HG03520 (cell line): ENCODE measurements at regions not wholly inside any gene's neighbourhood (a gene's known extent, or its start where the extent isn't known, plus 50 kb on each side); places are given as distances from the start of the nearest gene placed in this dataset.

Experiments used
- ATAC-seq: cut with Tn5 transposase; IDR thresholded peaks from one replicate; pipeline ENCODE4 v1.9.1; 2021; ENCODE audit warnings: mild to moderate bottlenecking, moderate library complexity; ENCODE audit not compliant: unreplicated experiment

DNA sequence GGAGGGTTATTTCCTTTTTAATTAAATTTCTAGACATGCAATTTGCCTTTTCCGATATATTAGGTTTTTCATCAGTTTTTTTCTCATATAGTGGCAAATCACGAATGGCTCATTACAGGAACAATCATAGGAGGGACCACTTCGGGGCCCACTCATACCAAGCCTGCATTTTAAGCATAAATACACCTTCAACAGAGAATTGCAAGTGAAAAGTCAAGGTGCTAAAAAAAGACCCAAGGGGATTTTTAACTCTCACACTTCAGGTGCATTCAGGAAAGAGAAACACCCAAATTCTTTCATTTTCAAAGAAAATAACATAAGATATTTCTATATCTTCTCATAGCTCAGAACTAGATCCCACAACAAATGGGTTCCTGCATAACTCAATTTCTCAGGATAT lies 979.6 kb upstream of the NR2F2 start:
- ATAC-seq: no peak

DNA sequence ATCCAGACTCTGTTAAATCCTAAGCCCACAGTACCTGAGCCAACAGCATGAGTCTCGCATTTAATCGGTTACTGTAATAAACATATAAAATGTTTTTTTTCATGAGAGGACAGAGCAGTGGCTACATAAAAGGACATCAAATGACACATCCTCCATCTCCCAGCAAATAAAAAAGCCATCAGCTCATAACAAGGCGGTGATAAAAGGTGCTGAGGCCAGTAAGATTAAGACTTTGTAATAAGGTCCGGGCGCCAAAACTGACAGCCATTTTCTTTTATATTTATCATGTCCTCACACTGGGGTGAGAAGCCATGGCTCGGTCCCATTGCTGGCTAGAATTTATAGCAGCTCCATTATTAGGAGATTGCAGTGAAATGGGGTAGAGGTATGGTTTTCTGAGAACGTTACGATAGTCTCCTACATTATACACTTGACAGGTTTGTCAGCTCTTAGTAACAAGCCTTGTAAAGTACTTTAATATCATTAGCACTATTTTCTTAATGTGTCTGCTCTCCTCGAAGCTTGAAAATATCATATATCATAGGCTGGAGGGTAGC lies 977.8 kb upstream of the NR2F2 start:
- ATAC-seq: no peak

DNA sequence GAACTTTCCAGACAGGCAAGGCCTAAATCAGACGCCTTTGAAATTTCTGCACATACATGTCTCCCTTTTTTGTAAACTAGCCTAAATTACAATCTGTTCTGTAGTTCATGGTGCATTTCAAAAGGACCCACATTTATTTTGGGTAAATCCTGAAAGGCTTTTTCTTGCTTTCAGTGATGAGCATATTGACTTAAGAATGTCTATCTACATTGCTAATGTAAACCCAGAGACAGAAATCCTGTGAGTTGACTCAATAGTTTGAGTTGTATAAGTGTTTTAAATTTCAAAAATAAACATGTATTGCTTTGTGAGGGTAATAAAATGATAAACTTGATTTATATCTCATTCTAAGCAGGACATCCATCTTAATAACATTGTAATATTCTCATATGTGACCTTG lies 977.0 kb upstream of the NR2F2 start:
- ATAC-seq: no peak

DNA sequence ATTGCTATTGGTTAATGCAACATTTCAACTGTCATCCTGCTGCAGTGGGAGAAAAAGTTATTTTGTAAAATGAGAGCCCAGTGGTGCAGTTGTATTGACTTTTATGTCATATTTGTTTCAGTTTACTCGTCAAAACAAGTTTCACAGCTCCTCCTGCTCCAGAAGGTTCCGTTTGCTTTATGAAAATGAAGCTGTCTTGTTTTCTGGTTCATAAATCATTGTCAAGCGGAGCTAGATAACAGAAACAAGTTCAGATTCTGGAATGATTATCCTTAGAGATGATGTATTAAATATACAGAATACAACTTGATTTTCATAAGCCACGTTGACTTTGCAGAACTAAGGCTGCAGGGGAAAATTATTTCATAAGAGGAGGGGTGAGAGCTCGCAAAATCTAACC lies 970.5 kb upstream of the NR2F2 start:
- no peak for ATAC-seq

DNA sequence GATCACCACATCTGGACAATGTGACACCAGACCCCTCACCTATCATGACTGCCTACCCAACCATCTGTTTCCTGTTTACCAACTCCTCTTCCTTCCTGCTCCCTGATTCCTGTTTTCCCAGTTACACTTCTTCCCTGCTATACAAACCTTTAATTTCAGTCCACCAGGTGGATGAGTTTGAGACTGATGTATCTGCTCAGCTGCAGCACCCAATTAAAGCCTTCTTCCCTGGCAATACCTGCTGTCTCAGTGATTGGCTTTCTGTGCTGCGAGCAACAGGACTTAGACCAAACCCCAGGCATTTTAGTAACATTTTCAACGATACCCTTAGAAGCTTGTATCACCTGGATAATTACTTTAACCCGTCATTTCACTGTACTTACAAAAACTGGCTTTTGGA lies 968.2 kb upstream of the NR2F2 start:
- ATAC-seq: no peak

DNA sequence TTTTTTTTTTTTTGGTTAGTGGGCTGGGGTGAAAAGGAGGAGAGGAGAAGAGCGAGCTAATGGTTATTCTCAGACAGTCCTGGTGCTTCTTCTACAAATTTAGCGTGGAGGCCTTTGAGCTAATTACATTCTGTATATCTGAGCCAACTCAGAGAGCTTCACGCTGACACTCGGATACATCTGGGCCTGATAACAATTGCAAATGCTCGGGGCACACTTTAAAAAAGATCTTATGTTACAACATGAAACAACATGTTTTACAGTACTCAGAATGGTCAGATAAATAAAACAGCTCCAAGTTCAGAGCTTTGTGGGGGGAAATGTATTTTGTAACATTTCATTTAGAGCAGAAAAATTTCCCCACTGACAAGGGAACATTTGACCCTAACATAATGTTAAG lies 966.9 kb upstream of the NR2F2 start:
- no peak for ATAC-seq

DNA sequence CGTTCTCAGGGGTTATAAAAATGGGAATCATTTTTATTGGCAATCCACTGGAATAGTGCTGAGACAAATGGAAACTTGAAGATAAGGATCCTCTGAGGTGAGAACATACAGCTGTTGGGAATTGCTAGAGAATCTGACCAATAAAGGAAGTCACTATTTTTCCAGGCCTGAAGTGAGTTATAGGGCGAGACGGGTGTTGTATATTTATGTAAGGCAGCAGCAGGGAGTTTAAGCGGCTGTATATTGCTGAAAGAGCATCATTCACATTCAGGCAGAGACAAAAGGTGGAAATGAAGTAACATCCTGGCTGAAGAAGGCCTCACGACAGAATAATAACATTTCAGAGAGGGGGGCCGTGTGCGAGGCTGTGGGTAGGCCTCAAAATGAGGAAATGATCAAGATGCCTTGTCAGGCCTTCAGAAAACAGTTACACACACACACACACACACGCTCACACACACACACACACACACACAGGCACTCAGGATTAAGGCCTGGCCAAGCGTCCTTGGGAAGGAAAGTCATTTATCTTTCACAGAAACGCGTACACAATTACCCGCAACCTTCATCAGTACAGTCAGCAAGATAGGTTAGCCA lies 964.9 kb upstream of the NR2F2 start:
- no peak for ATAC-seq

DNA sequence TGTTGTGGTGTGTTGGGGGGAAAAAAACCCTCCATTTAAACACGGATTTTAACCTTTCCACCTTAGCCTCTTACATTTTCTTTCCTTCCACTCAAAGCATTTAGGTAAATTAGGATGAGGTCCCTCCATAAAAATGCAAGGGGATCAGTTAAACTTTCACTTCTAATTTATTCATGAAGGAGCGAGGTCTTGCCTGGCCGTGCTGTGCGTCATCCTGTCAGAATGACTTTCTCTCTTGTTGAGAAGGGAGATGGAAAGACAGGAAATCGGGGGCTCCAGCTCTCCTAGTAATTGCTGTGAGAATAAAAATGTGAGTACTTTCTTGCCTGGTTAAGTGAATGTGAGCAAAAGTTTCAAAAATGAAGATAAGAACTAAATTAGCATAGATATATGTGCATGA lies 962.3 kb upstream of the NR2F2 start:
- ATAC-seq: no peak

DNA sequence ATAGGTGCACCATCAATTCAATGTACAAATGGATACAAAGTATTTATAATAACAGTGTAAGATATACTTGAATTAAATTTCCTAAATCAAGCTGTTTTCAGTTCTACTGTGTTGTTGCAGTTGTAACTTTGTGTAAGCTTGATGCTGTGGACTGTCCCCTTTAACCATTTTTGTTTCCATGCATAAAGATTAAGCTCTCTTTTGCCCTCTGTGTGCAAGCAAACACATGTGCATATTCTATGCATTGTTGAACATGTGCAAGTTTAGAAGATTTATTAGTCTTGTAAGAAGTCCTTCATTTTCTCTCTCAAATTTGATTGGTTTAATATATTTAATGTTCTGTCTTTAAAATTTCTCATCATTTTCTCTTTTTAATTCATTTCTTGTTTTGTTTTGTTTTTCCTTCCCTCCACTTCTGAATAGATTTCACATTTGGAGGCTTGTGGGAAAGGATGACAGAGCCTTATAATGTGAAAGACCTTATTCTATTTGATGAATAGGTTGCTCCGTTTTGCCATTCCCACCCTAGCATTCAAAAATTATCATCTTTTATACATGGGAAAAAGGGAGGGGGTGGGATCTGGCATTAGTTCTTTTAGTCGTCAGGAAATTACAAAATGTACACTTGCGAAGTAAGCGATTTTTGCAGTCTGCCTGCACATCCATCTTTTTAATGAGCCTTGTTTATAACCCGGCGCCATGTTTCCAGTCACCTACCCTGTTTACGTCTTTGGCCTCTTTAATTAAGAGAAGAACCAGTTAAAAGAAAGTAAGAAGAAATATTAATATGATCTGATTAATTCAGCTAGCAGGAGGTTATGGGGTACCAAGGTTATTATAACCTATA lies 961.5 kb upstream of the NR2F2 start:
- no peak for ATAC-seq

DNA sequence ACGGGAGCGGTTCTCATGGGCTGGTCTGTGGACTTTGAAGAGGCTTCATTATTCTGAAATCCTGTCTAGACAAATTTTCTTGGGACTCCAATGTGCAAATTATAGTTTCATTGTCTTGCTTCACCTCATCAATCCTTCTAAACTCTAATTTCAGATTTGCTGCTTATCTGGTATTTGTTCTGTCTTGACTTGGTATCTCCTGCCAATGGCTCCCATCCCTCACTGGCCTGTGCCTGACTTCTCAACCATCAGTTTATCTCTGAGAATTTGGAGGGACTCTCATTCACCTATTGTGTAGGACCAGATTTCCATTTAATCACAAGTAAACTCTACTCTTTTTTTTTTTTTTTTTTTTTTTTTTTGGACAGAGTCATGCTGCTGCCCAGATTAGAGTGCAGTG lies 960.2 kb upstream of the NR2F2 start:
- ATAC-seq: no peak

DNA sequence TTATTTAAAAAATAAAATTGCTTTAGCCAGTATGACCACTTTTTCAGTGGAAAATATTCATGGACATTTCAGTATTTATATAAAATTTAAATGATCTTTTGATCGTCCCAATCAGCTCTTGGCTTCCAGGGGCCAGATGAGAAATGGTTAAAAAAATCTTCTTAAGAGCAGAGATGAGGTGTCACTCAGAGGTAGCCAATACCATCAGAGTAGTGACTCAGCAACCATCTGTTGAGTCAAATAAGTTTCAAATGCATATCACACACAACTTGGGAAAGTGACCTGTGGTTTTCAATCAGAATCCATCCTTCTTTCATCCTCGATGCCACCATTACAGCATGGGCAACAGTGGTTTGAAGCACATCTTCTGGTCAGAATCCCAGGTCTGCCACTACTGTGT lies 958.8 kb upstream of the NR2F2 start:
- ATAC-seq: no peak

DNA sequence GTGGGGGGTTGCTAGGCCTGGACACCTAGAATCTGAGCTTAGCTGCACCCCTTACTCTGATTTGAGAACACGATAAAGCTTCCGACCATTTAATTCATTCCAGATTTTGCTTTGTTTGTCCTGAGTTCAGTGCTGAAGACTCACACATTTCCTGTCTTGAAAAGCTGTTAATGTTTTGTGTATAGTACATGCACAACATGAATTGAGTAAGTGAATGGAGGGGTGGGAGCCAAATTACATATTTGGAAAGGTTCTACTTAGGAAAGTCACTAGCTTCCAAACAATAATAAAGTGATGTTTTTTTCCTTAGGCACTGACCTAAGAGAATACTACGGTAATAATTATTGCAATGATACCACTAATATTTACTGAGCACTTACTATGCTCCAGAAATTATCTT lies 955.2 kb upstream of the NR2F2 start:
- ATAC-seq: no peak

DNA sequence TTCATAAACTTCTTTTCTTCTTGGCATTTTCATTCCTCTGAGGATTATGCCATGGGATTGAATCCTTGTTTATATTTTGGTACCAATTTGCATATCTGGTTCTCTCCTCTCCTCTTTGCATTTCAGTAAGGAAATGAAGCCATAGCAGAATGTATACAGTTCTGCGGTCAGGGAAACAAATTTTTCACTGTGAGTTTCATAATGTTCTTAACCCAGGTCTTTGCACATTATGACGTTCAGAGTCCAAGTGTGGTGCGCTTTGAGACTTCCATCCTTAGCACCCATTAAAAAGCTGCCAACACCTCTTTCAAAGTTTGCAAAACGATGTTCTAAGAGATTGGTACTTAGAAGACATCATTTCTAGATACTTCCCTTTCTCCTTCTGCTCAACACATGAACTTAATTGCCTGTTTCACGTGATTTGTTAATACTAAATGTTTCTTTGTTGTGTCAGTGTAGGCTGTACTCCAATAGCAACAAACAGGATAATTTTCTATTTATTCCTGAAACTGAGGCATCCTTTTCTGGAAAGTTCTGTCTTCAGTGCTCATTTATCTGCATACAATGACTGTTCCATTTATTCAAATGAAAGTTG lies 953.1 kb upstream of the NR2F2 start:
- ATAC-seq: no peak

DNA sequence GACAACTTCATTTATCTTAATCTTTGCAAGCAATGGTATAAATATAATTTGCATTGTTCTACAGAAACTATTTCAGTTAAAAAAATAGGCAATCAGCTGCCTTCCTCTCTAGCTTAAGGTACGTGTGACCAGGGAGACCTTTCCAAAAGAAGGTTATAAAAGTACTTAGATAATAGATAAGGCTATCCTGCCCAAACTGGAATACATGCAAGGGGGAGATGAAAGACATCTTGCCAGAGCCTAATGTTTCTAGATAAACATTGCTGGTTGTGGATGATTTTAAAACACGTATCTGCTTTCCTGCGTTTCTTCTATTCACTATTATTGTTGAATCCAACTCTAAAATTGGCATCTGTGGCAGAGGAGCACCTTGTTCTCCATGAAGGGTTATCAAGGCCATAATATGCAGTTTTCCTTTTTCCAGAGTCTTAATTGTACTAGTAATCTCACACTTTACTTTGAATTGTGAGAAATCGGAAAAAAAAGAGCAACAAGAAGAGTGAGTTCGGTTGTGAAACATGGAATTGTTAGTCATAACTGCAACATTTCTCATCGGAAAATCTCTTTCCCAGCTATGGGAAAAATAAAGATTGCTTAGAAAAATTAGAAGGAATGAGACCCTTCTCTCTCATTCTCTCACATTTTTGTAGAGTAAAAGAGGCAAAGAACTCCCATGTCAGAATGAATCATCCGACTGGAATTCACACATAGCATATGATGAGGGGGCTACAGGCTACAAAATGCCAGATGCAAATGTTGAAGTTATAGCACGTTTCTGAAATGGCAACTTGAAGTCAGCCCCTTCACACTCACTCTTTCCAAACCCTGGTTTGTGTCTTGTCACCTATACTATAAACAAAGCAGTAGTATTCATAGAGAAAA lies 936.1 kb upstream of the NR2F2 start:
- ATAC-seq: no peak

DNA sequence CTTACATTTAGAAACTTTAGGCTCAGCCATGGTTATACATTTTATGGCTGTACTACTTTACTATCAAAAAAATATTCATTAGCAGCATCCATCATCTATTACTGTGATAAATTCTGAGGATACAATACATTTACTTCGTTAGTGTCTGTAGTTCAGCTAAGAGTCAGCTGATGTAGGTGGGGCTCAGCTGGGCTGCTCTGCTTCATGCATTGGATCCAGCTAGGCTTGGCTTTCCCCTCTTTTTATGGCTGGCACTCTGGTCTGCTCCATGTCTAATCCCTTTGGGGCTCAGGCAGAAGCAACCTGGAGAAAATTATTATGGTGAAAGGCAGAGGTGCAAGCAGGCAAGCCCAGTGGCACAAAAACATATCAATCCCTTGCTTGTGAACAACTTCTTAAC lies 930.1 kb upstream of the NR2F2 start:
- ATAC-seq: no peak

DNA sequence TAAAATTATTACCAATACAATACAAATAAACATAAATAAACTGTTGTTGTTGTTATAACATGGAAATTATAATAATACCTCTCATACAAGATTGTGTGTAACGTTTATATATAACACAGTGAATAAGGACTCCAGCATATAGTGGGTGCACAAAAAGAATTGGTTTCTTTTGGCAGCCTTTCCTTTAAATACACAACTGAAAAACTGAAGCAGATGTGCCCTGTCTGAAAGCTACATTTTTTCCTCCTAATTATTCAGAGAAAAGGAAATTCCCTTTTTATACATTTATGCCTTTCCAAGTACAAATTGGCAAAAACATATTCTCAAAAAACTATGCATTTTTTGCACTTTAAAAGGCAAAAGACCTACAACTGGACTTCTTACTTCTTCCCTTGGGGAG lies 928.9 kb upstream of the NR2F2 start:
- ATAC-seq: no peak

DNA sequence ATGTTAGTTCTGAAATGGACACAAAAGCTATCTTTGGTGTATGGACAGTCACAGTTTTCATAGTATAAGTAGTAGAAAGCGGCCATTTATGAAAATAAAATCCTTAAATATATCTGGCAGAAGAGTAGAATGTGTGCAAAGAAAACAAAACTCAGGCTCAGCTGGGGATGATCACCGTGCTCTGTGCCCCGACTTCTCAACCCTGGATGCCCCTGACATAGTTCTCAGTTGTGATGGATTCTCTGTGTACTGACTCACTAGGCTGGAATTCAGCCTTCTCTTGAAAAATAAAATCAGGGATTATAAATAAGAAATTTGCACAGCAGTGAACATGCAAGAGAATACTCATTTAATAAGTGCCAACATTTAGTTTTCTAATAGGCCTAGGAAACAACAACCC lies 925.1 kb upstream of the NR2F2 start:
- no peak for ATAC-seq

DNA sequence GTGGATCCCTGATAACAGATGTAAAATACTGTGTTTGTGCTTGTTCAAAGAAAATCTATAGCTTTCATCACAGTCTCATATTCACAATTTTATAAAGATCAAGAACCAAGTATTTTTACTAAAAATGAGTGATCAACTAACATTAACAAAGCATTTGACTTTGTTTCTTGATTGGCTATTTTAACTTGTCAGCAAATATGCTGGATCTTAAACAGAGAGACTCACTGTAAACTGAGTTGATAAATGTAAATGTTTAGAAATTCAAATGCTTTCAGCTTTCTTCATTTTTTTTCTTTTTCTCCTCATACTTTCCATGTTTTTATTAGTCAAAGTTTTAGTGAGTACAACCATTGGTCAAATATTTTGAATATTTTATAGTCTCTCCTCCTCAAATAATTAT lies 923.0 kb upstream of the NR2F2 start:
- ATAC-seq: no peak

DNA sequence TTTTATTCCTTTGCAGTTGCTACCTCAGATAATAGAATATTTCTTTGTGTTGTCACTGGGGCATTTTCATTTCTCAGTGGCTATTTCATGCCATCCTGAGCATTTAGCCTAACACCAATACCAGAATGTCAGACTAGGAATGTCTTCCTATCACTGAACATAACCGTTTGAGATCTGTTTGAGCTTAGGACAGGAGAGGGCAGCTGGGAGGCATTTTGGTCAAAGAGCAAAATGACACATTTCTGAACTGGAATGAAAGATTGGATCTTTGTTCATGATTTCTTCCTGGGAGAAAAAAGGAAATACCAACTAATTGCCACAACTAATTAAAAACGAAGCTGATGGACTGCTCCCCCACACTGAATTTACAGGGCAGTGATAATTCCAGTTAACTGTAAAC lies 921.3 kb upstream of the NR2F2 start:
- ATAC-seq: no peak

DNA sequence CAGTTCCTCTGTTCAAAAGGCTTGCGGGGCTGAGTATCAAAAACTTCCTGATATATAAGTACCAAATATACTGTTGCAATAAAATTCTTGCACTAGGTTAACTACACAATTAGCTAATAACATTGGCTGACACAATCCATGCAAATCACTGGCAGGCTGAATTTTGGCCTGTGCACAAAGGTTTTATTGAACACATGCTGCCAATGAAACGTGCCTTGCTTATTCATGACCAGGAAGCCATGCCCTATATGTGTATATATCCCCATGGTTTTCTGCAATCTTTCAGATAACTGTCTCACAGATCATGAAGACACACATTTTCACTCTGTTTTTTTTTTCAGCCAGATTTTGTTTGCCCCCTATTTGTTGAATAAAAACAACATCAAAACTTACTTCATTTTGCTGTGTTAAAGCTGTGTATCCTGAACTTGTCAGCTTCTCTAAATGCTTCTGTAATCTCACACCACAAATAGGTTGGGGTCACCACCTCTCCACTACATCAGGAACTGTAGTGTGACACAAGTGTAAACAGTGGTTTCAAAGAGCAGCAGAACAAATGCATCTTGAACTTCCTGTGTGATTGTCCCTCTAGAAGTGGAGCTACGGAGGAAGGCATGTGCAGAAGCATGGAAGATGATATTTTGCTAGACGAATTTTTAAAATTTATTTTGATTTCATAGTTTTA lies 920.7 kb upstream of the NR2F2 start:
- ATAC-seq: no peak

DNA sequence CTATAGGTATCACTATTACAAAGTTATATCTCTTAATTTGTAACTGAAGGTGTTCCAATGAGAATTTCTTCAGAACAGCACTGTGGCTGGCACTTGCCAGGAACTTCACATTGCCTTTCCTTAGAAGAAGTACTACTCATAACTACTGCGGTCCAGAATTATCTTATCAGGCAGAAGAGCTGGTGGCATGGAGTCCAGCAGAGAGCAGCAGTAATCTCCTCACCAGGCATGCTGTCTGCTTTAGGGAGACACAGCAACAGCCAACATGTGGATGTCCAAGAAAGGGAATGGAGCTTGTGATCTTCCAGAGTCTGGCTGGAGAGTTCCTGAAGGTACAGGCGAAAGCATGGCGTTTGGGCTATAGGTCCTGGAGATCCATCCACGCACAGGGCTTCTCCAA lies 919.7 kb upstream of the NR2F2 start:
- ATAC-seq: no peak
